K562 (cell line): ENCODE measurements at regions not wholly inside any gene's neighbourhood (a gene's known extent, or its start where the extent isn't known, plus 50 kb on each side); places are given as distances from the start of the nearest gene placed in this dataset.

Experiments used
- ATAC-seq: fragments of 200-7000 bp; cut with Tn5 transposase; 3 replicates; pipeline ENCODE4 v1.9.1; 2020; ENCODE audit warnings: moderate library complexity
- BruUV-seq: library from RNA; stranded (reverse); fragments of 400-500 nt; replicated peaks from 2 replicates; lab custom pipeline; 2021; lab: Mats Ljungman, UMichigan
- CTCF ChIA-PET: fragments of 300-600 bp; formaldehyde crosslinking; extraction: SDS; loops from one replicate; lab custom pipeline; 2021; ENCODE audit warnings: low intra/inter-chr PET ratio; lab: Yijun Ruan, JAX
- POLR2A ChIA-PET: fragments of 300-600, 350-650 bp; sonication (Branson Sonifier 250); formaldehyde crosslinking; extraction: SDS; loops from one replicate; lab custom pipeline; 2021; ENCODE audit warnings: antibody characterized with exemption, inconsistent platforms; lab: Yijun Ruan, JAX
- DNase-seq, 4 experiments: peaks; one replicate each; pipeline versions ENCODE4 v3.0.0 to v3.0.0-alpha.2; 2011 to 2018; ENCODE audit warnings: low spot score in 3 of 4, mixed read lengths in 3 of 4; ENCODE audit errors: extremely low read depth in 1 of 4
- FAIRE-seq: peaks from 2 replicates; lab custom pipeline; 2011; peaks lifted over from hg19 to GRCh38; lab: Jason Lieb, UNC
- H2AFZ ChIP-seq: 2 replicates; pipeline ENCODE4 v1.6.0; 2011; ENCODE audit warnings: low read depth, low read length, control low read depth, inconsistent platforms
- H3K27ac ChIP-seq: fragments of 200-600 bp; 3 replicates; pipeline ENCODE4 v1.8.0; 2011; ENCODE audit warnings: low read depth, mild to moderate bottlenecking, control low read depth, inconsistent platforms, low read length, moderate library complexity, mixed read lengths; ENCODE audit errors: extremely low read depth
- H3K27me3 ChIP-seq, 2 experiments: fragments of 300-600 bp in 1 of 2; 2 replicates in 1 of 2; 3 replicates in 1 of 2; pipeline versions ENCODE4 v1.6.0 to v1.8.0; 2011; ENCODE audit warnings: inconsistent platforms in 2 of 2, low read length in 2 of 2, mild to moderate bottlenecking in 1 of 2, mixed read lengths in 1 of 2, moderate library complexity in 1 of 2; ENCODE audit not compliant: control insufficient read depth in 2 of 2, insufficient read depth in 2 of 2
- H3K36me3 ChIP-seq: fragments of 300-600 bp; 3 replicates; pipeline ENCODE4 v1.8.0; 2011; ENCODE audit warnings: mild to moderate bottlenecking, low read length, inconsistent platforms; ENCODE audit not compliant: control insufficient read depth, insufficient read depth
- H3K4me1 ChIP-seq, 2 experiments: fragments of 200-600 bp in 1 of 2; replicated peaks in 1 of 2; 2 replicates in 1 of 2; 3 replicates in 1 of 2; pipeline versions ENCODE4 v1.5.1 to v1.8.0; 2011; ENCODE audit warnings: inconsistent platforms in 2 of 2, low read length in 2 of 2, mild to moderate bottlenecking in 1 of 2, mixed read lengths in 1 of 2, moderate library complexity in 1 of 2; ENCODE audit not compliant: control insufficient read depth in 2 of 2, insufficient read depth in 2 of 2
- H3K4me2 ChIP-seq: 2 replicates; pipeline ENCODE4 v1.6.1; 2011; ENCODE audit warnings: low read length, control low read depth, inconsistent platforms, mixed read lengths; ENCODE audit not compliant: insufficient read depth
- H3K4me3 ChIP-seq: fragments of 200-600 bp; sonication (generic), shearing (Covaris generic); 2 replicates; pipeline ENCODE4 v1.5.1; 2016; ENCODE audit warnings: control low read depth, inconsistent platforms
- H3K79me2 ChIP-seq: fragments of 200-600 bp; 3 replicates; pipeline ENCODE4 v1.8.0; 2011; ENCODE audit warnings: low read length, inconsistent platforms; ENCODE audit not compliant: control insufficient read depth, insufficient read depth
- H3K9ac ChIP-seq, 2 experiments: 2 replicates each; pipeline versions ENCODE4 v1.6.0 to v1.6.1; 2011; ENCODE audit warnings: low read depth in 2 of 2, low read length in 2 of 2, control low read depth in 1 of 2, inconsistent platforms in 1 of 2, mild to moderate bottlenecking in 1 of 2, mixed read lengths in 1 of 2; ENCODE audit not compliant: insufficient read depth in 1 of 2
- H3K9me1 ChIP-seq: one replicate; pipeline ENCODE4 v1.6.0; 2011; ENCODE audit warnings: inconsistent platforms, mild to moderate bottlenecking, low read length, moderate library complexity; ENCODE audit not compliant: control insufficient read depth, insufficient read depth
- H3K9me3 ChIP-seq: replicated peaks from 2 replicates; pipeline ENCODE4 v1.5.1; 2011; ENCODE audit warnings: low read depth, low read length, inconsistent platforms; ENCODE audit not compliant: control insufficient read depth, insufficient read depth
- H4K20me1 ChIP-seq: replicated peaks from 2 replicates; pipeline ENCODE4 v1.6.1; 2011; ENCODE audit warnings: low read length, inconsistent platforms, mixed read lengths; ENCODE audit not compliant: control insufficient read depth, insufficient read depth
- ATF1 ChIP-seq, 2 experiments: fragments of 450-650 bp in 1 of 2; IDR thresholded peaks; 2 replicates each; pipeline ENCODE4 v1.6.1; 2016; ENCODE audit warnings: missing compliant biosample characterization in 1 of 2, missing genetic modification characterization in 1 of 2
- BRD9 ChIP-seq: fragments of 450-650 bp; IDR thresholded peaks from 2 replicates; pipeline ENCODE4 v1.6.1; 2018; ENCODE audit warnings: low read depth; ENCODE audit not compliant: partially characterized antibody
- CCAR2 ChIP-seq: fragments of 200-400 bp; formaldehyde crosslinking; IDR thresholded peaks from 2 replicates; pipeline ENCODE4 v1.6.1; 2017; ENCODE audit warnings: mild to moderate bottlenecking, low read depth, low read length
- FOXJ2 ChIP-seq: fragments of 200-800 bp; sonication (Bioruptor generic); IDR thresholded peaks from 2 replicates; pipeline ENCODE4 v1.6.1; 2016; ENCODE audit warnings: missing genetic modification characterization, missing compliant biosample characterization
- GTF2A2 ChIP-seq: IDR thresholded peaks from 2 replicates; pipeline ENCODE4 v1.6.1; 2016; ENCODE audit warnings: mild to moderate bottlenecking, missing genetic modification characterization, missing compliant biosample characterization
- MTA2 ChIP-seq: fragments of 450-650 bp; IDR thresholded peaks from 2 replicates; pipeline ENCODE4 v1.6.1; 2016; ENCODE audit warnings: low read depth
- NONO ChIP-seq, 2 experiments: fragments of 200-400 bp in 1 of 2; fragments of 450-650 bp in 1 of 2; formaldehyde crosslinking in 1 of 2; IDR thresholded peaks; 2 replicates each; pipeline ENCODE4 v1.6.1; 2017; ENCODE audit warnings: low read depth in 2 of 2, mild to moderate bottlenecking in 2 of 2, moderate library complexity in 2 of 2, low read length in 1 of 2
- RBFOX2 ChIP-seq: fragments of 200-400 bp; formaldehyde crosslinking; IDR thresholded peaks from 2 replicates; pipeline ENCODE4 v1.6.1; 2017; ENCODE audit warnings: low read depth, mild to moderate bottlenecking, low read length, moderate library complexity
- SMARCC2 ChIP-seq: fragments of 450-650 bp; IDR thresholded peaks from 2 replicates; pipeline ENCODE4 v1.6.1; 2017; ENCODE audit warnings: antibody characterized with exemption, moderate library complexity, mild to moderate bottlenecking, low read depth
- TAF1 ChIP-seq: IDR thresholded peaks from 2 replicates; pipeline ENCODE4 v1.6.1; 2011; ENCODE audit warnings: mild to moderate bottlenecking, low read length, moderate library complexity; ENCODE audit not compliant: insufficient read depth, control insufficient read depth, severe bottlenecking; ENCODE audit errors: extremely low read depth
- TBP ChIP-seq: optimal IDR thresholded peaks from 2 replicates; pipeline ENCODE3; 2011; ENCODE audit warnings: low read depth, low read length, improper control_type of control experiment
- ZFPM2 ChIP-seq: fragments of 250-450 bp; sonication (Bioruptor Pico); IDR thresholded peaks from 2 replicates; pipeline ENCODE4 v1.5.1; 2022; ENCODE audit warnings: mild to moderate bottlenecking
- WGBS: fragments of 100-300 bp; shearing (Covaris generic); methylation state at CpG from one replicate; pipeline ENCODE4 v1.1.6; 2016; ENCODE audit warnings: low coverage, mixed read lengths; ENCODE audit not compliant: insufficient coverage; ENCODE audit errors: missing lambda C conversion rate; 5-methylcytosine and 5-hydroxymethylcytosine counted together
- in situ Hi-C: fragments of 300-500 bp; cut with MboI; formaldehyde crosslinking; loops from 4 replicates; pipeline ENCODE4 v1.15.0; 2018; ENCODE audit warnings: inconsistent platforms, mixed read lengths
- intact Hi-C: fragments of 100-400 bp; cut with micrococcal nuclease; formaldehyde crosslinking; loops from 2 replicates; pipeline ENCODE4 v1.14.2; 2022
- TF ChIP-seq, protein P1 (sequence below): sonication (generic); formaldehyde crosslinking; IDR thresholded peaks from 2 replicates; pipeline ENCODE4 v1.8.0; 2022; ENCODE audit warnings: mild to moderate bottlenecking, low read depth, missing genetic modification reagents

DNA sequence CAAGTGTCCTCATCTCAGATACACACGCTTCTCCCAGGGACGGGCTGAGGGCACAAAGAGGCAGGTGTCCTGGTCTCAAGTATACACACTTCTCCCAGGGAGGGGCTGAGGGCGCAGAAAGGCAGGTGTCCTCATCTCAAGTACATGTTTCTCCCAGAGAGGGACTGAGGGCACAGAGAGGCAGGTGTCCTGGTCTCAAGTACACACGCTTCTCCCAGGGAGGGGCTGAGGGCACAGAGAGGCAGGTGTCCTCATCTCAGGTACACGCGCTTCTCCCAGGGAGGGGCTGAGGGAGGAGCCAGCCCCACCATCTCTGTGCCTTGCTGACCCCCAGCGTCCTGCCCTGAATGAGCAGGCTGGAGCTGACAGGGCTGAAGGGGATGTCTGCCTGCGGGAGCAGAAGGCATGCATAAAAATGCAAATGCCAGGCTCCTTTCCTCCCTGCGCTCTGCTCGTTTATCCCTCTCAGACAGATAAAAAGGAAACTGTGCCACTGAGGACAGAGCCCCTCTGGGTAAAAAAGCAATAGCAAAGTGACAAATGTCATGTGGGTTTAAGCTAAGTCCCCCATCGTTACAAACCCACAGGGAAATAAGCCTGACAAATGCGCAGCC is 96.1 kb upstream of the UQCRFS1 start:
- under 1% methylated on average over 12 of the region's 12 CpGs for WGBS
- H3K4me1 ChIP-seq = no peaks in the 10 kb centered on the region
- no peaks in the 10 kb centered on the region for H3K36me3 ChIP-seq
- in situ Hi-C loops (no loop called here), intact Hi-C loops (no loop called here)
- BruUV-seq = no TSS peak
- H4K20me1 ChIP-seq = 0 out of 2 replicates have a peak, but pooled peaks cover 4% of the 10 kb centered on the region
- H3K79me2 ChIP-seq = no peaks in the 10 kb centered on the region
- TF ChIP-seq TAF1 (no peak), BRD9 (no peak), SMARCC2 (no peak), NONO (IDR thresholded peaks at IDR 0.05; ENCODE audit: low read depth in 2 of 2, low read length in 1 of 2) (no peak), ZFPM2 (CRISPR knock-in tag) (no peak), CCAR2 (no peak), ATF1 (CRISPR knock-in tag; IDR thresholded peaks at IDR 0.05) (no peak), ATF1 (tag; IDR thresholded peaks at IDR 0.05) (no peak), FOXJ2 (tag) (no peak), RBFOX2 (no peak), TBP (no peak), MTA2 (no peak), GTF2A2 (tag) (no peak)
- TF ChIP-seq, protein P1, sequence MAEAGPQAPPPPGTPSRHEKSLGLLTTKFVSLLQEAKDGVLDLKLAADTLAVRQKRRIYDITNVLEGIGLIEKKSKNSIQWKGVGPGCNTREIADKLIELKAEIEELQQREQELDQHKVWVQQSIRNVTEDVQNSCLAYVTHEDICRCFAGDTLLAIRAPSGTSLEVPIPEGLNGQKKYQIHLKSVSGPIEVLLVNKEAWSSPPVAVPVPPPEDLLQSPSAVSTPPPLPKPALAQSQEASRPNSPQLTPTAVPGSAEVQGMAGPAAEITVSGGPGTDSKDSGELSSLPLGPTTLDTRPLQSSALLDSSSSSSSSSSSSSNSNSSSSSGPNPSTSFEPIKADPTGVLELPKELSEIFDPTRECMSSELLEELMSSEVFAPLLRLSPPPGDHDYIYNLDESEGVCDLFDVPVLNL (CRISPR knock-in tag) = no peak
- ChIA-PET POLR2A (no interaction called here), CTCF (no interaction called here)
- H3K9me1 ChIP-seq = no peaks in the 10 kb centered on the region
- DNase-seq = no peak
- no peak overlapping the region for H3K9ac ChIP-seq
- peaks cover 0 to 6% of the 10 kb centered on the region in 2 experiments; a peak in 2 of 5 replicates for H3K27me3 ChIP-seq
- no peak overlapping the region for H3K4me2 ChIP-seq
- FAIRE-seq = no peak
- H3K4me3 ChIP-seq = no peak overlapping the region
- H3K27ac ChIP-seq = no peak overlapping the region
- no peak for ATAC-seq
- no peaks in the 10 kb centered on the region for H3K9me3 ChIP-seq
- no peak overlapping the region for H2AFZ ChIP-seq
